Thoracic aorta (tissue), 2 donors: ENCODE measurements at regions not wholly inside any gene's neighbourhood (a gene's known extent, or its start where the extent isn't known, plus 50 kb on each side); places are given as distances from the start of the nearest gene placed in this dataset.
"Not testable (repeated sequence)": the region's sequence is repeated elsewhere in the genome, so short reads cannot be mapped to it uniquely, and the experiment has no call there.

Experiments
- ATAC-seq: fragments of 150-250 bp; one replicate; pipeline ENCODE4 v1.8.0; 2017; ENCODE audit warnings: low read depth; ENCODE audit not compliant: insufficient number of reproducible peaks, low FRiP score
- DNase-seq: peaks from one replicate; pipeline ENCODE4 v3.0.0-alpha.2; 2020; ENCODE audit warnings: low spot score
- H3K27ac ChIP-seq, 2 donors: fragments of 200-600 bp; sonication (generic); 1 replicate in 1 of 2; 2 replicates in 1 of 2; pipeline ENCODE4 v1.5.1; 2016; ENCODE audit warnings: mild to moderate bottlenecking in 2 of 2, moderate library complexity in 2 of 2
- H3K27me3 ChIP-seq: fragments of 200-600 bp; sonication (generic); replicated peaks from 2 replicates; pipeline ENCODE4 v1.6.0; 2016; ENCODE audit warnings: mild to moderate bottlenecking; ENCODE audit not compliant: insufficient read depth
- H3K36me3 ChIP-seq: fragments of 200-600 bp; sonication (generic); one replicate; pipeline ENCODE4 v1.5.1; 2016
- H3K4me1 ChIP-seq, 2 donors: fragments of 200-600 bp; sonication (generic); 1 replicate in 1 of 2; 2 replicates in 1 of 2; pipeline versions ENCODE4 v1.5.1 to v1.6.0; 2016; ENCODE audit warnings: low read depth in 2 of 2, mild to moderate bottlenecking in 1 of 2; ENCODE audit not compliant: control insufficient read depth in 1 of 2
- H3K4me3 ChIP-seq: fragments of 200-600 bp; sonication (generic); 2 replicates; pipeline ENCODE4 v1.5.1; 2016; ENCODE audit warnings: mild to moderate bottlenecking
- H3K9me3 ChIP-seq: fragments of 200-600 bp; sonication (generic); 2 replicates; pipeline ENCODE4 v1.5.1; 2016

DNA sequence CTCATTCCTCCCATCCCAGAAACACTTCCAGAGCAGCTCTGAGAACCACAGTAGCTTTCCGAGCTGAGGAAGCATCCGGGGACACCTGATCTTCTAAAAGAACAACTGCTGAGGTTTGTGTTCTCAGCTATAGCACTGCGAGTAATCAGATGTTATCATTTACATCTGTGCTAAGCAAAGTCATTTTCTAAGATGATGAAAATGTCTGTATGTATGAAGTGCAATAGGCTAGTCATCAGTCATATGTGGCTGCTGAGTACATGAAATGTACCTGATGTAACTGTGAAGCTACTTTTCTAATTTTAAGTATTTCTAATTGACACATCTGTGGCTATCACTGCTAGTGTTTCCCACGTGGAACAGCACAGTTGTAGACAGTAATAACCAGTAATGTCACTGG lies 582.0 kb downstream of the RPIA start:
- not testable (repeated sequence) for H3K9me3 ChIP-seq, DNase-seq, H3K27ac ChIP-seq, ATAC-seq, H3K4me1 ChIP-seq, H3K36me3 ChIP-seq, H3K27me3 ChIP-seq, H3K4me3 ChIP-seq

DNA sequence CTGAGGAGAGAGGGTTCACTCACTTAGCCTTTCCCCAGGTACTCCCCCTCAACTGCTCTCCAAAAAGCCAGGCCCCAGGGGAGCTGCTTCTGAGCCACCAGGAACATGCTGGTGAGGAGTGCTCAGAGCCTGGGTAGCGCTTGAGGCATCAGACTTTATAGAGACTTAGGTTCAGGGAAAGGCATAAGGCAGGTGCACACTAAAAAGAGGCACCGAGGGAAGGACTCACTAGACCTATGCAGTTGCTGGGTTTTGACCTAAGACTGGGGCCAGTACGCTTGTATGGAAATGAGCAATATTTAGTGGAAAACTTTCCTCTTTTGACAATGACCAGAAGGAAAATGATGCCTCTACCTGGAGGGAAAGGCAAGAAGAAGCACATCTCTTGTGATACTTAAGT lies 589.1 kb downstream of the RPIA start:
- not testable (repeated sequence) for ATAC-seq

DNA sequence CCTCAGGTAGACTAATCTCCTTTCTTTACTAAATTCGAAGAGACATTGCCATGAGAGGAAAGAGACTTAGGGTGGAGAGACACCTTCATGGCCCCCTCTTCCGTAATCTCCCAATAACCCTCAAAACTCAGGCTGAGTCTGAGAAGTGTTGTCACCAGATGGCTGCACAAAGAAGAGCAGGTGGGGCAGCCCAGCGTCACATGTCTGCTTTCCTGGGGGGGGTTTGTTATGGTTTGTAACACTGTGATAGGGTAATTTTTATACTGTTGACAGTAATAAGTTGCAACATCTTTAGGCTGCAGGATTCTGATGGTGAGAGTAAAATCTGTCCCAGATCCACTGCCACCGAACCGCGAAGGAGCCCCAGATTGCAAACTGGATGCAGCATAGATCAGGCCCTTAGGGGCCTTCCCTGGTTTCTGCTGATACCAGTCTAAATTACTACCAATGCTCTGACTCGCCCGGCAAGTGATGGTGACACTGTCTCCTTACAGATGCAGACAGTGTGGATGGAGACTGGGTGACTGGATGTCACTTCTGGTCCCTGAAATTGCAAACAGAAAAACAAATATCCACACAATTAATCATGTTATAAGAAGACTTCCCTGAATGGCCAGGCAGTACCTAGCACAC lies 595.1 kb downstream of the RPIA start:
- H3K4me3 ChIP-seq, H3K27ac ChIP-seq, DNase-seq, H3K9me3 ChIP-seq, ATAC-seq, H3K27me3 ChIP-seq, H3K4me1 ChIP-seq, H3K36me3 ChIP-seq: not testable (repeated sequence)

More for the DNA sequence above, 589.1 kb downstream of the RPIA start:
- not testable (repeated sequence) for H3K27ac ChIP-seq, H3K27me3 ChIP-seq, H3K4me3 ChIP-seq, H3K36me3 ChIP-seq, H3K4me1 ChIP-seq, H3K9me3 ChIP-seq, DNase-seq

DNA sequence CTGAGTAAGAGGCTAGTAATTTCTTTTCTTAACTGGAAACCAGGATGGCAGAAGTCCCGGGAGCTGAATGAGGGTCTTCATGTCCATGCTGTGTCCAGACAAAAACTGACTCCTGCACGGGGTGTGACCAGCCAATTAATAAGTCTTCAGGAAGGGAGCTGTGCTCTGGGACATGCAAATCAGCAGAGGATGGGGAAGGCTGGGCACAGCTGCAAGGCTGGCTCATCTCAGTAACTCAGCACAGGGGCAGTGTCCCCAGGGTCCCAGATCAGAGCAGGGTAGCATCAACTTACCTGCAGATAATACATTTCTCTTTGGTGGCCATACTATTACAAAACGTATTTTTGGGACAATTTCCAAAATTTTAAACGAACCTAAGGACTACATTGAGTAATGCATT lies 595.6 kb downstream of the RPIA start:
- ATAC-seq, H3K4me3 ChIP-seq, H3K36me3 ChIP-seq, H3K4me1 ChIP-seq, H3K27ac ChIP-seq, H3K9me3 ChIP-seq, H3K27me3 ChIP-seq, DNase-seq: not testable (repeated sequence)

DNA sequence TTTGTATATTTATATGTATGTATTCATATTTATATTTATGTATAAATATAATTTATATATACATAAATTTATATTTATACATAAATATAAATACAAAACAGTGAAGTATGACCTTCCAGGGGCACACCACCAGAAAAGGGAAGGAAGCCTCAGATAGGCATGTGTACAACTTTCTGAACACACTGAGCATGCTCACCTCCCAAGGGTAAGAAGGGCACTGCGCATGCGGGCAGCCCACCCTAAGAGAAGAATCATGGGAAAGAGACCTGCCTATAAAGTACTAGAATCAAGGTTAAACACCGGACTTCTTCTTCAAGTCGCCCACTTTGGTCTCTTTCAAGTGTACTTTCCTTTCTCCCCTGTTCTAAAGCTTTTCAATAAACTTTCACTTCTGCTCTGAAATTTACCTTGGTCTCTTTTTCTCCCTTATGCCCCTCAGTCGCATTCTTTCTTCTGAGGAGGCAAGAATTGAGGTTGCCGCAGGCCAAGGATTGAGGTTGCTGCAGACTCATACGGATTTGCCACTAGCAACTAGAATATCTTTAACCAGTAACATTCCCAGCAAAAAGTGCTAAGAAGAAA lies 600.3 kb downstream of the RPIA start:
- H3K27me3 ChIP-seq = not testable (repeated sequence)

DNA sequence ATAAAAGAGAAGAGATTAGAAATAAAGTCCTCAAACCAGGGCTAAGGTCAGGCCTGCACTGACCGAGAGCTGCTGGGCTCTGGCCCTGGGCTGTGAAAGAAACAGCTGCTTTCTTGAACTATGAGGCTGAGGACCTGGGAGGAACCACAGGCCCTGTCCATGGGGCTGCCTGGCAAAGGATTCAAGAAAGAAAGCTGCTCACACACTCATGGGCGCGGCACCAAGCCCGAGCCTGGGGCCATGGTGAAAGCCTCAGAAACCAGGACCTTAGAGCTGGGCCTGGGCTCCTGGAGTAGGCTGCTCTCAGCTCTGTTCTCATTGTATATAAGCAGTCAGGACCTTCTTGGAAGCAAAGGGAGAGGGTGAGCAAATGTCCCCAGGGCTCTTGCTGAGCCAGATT lies 601.9 kb downstream of the RPIA start:
- not testable (repeated sequence) for H3K4me3 ChIP-seq, H3K36me3 ChIP-seq, H3K4me1 ChIP-seq, H3K9me3 ChIP-seq, ATAC-seq, H3K27me3 ChIP-seq, H3K27ac ChIP-seq, DNase-seq

More for the DNA sequence above, 600.3 kb downstream of the RPIA start:
- not testable (repeated sequence) for H3K9me3 ChIP-seq, ATAC-seq, H3K4me1 ChIP-seq, DNase-seq, H3K27ac ChIP-seq, H3K36me3 ChIP-seq, H3K4me3 ChIP-seq

DNA sequence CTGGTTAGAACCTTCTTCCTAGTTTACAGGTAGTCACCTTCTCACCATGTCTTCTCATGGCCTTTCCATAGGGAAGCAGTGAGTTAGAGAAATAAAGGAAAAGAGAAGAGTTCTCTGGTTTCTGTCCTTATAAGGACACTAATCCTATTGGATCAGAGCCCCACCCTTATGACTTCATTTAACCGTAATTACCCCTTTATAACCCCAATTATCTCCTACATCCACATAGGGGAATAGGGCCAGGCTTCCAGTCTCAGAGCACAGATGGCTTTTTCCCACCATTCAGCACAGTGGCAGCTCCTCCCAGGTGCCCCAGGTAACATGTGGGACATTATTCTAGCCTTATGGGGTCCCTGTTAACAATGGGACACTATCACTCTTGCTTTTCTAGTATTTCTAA lies 602.9 kb downstream of the RPIA start:
- not testable (repeated sequence) for H3K9me3 ChIP-seq

DNA sequence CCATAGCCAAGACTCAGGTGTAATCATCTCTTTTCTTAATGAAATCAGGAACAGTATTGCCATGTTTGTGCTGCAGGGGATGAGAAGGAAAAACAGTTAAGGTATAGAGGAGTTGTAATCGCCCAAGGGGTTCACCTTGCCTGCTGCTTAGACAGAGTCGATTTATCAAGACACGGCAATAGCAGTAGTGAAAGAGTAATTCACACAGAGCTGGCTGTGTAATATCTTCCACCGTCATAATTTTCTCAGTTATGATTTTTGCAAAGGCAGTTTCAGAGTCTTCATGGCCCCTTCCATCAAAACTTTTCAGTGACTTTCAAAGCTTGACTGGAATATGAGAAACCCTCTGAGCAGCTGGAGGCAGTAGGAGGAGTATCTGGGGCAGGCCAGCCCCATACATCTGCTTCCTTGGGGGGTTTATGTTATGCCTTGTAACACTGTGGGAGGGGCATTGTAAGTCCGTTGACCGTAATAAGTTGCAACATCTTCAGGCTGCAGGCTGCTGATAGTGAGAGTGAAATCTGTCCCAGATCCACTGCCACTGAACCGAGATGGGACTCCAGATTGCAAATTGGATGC lies 605.4 kb downstream of the RPIA start:
- not testable (repeated sequence) for ATAC-seq, H3K9me3 ChIP-seq, H3K36me3 ChIP-seq, DNase-seq, H3K4me3 ChIP-seq, H3K4me1 ChIP-seq, H3K27me3 ChIP-seq, H3K27ac ChIP-seq

More for the DNA sequence above, 602.9 kb downstream of the RPIA start:
- not testable (repeated sequence) for ATAC-seq, DNase-seq, H3K27ac ChIP-seq, H3K36me3 ChIP-seq, H3K27me3 ChIP-seq, H3K4me1 ChIP-seq, H3K4me3 ChIP-seq

DNA sequence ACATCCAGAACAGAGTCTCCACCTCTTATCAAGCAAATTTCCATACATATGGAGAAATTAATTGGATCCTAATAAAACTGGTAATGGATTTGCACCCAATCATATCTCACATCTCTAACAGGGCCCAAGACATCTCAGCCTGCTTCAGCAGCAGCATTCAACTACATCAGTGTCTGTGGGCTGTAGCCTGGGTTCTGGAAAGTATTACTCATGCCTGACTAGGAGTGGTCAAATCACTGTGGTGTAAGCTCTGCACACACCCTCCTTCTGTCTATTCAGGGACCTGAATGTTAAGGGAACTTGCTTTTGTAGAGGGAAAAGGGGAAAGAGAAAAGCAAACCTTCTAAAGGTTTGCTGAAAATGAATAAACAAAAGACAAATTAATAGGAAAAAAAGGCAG lies 607.7 kb downstream of the RPIA start:
- not testable (repeated sequence) for H3K27ac ChIP-seq, DNase-seq, ATAC-seq, H3K27me3 ChIP-seq, H3K36me3 ChIP-seq, H3K4me3 ChIP-seq, H3K9me3 ChIP-seq, H3K4me1 ChIP-seq

DNA sequence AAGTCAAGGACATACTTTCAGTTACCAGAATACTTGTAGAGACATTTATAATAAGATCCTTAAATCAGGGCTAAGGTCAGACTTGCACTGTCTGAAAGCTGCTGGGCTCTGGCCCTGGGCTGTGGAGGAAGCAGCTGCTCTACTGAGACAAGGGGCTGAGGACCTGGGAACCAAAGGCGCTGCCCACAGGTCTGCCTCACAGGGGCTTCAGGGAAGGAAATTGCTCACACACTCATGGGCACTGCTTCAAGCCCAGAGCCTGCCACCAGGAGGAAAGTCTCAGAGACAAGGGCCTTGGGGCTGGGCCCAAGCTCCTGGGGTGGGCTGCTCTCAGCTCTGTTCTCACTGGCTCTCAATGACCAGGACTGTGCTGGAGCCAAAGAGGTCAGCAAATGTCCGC lies 614.1 kb downstream of the RPIA start:
- not testable (repeated sequence) for H3K27ac ChIP-seq, H3K9me3 ChIP-seq, H3K36me3 ChIP-seq, DNase-seq, H3K27me3 ChIP-seq, ATAC-seq, H3K4me3 ChIP-seq, H3K4me1 ChIP-seq

DNA sequence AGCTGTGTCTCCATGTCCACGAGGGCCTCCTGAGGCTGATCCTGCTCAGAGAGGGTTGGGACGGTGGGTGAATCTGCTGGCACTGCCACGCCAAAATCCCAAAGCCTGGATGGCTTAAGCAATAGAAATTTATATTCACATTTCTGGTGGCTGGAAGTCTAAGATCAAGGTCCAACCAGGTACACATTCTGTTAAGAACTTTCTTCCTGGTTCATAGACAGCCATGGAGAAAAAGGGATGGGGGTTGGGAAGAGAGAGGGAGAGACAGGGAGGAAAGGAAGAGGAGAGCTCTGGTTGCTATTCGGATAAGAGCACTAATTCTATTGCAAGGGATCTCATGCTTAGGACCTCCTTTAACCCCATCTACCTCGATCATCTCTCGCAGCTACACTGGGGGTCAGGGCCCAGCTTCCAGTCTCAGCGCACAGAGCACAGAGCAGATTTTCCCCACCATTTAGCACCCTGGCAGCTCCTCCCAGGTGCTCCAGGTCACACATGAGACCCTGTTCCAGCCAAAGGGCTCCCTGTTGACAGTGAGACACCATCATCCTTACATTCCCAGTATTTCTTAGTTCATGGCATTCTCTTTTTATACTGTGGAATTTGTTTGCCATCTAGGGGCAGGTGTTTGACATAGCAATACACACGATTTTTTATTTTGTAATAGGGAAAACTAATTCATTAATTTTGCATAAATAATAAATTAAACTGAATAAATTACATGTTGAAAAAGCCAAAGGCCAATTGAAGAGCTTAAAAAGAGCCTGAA lies 615.6 kb downstream of the RPIA start:
- H3K27ac ChIP-seq, H3K4me3 ChIP-seq, H3K9me3 ChIP-seq, DNase-seq, H3K4me1 ChIP-seq, H3K27me3 ChIP-seq, H3K36me3 ChIP-seq, ATAC-seq: not testable (repeated sequence)

DNA sequence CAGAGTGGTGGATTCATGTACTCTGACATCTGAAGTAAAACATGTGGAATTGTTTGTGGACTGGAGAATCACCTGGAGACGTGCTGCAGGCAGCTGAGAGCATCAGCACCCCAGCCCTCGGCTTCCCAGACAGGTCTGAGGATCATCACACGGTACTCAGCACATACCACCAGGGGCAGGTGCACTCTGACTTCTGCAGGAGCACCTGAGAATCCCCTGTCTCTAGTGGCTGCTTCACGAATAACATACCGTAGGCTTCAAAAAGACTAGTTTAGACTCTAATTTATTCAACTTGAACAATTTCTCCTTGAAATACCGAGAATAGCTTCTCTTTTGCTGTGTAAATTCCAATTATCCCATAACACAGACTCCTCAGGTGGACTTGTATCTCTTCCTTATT lies 627.5 kb downstream of the RPIA start:
- not testable (repeated sequence) for ATAC-seq, H3K4me1 ChIP-seq, H3K27ac ChIP-seq, H3K4me3 ChIP-seq, DNase-seq, H3K9me3 ChIP-seq, H3K36me3 ChIP-seq, H3K27me3 ChIP-seq
